Tibial artery (tissue), 4 donors: ENCODE measurements at regions not wholly inside any gene's neighbourhood (a gene's known extent, or its start where the extent isn't known, plus 50 kb on each side); places are given as distances from the start of the nearest gene placed in this dataset.
"Not testable (repeated sequence)": the region's sequence is repeated elsewhere in the genome, so short reads cannot be mapped to it uniquely, and the experiment has no call there.

Experiments used
- DNase-seq, 2 donors: peaks; one replicate each; pipeline ENCODE4 v3.0.0-alpha.2; 2019
- H3K27ac ChIP-seq, 2 donors: fragments of 200-600 bp; sonication (generic) in 1 of 2; 1 replicate in 1 of 2; 2 replicates in 1 of 2; pipeline ENCODE4 v1.5.1; 2018 to 2019; ENCODE audit warnings: mild to moderate bottlenecking in 1 of 2
- H3K27me3 ChIP-seq, 2 donors: fragments of 200-600 bp; sonication (generic) in 1 of 2; one replicate each; pipeline versions ENCODE4 v1.5.1 to v1.6.0; 2016 to 2019
- H3K36me3 ChIP-seq, 3 donors: fragments of 200-600 bp; sonication (generic) in 2 of 3; one replicate each; pipeline ENCODE4 v1.5.1; 2016 to 2019; ENCODE audit warnings: mild to moderate bottlenecking in 2 of 3
- H3K4me1 ChIP-seq, 4 donors: fragments of 200-600 bp; sonication (generic) in 2 of 4; 1 replicate in 3 of 4; 2 replicates in 1 of 4; pipeline ENCODE4 v1.5.1; 2016 to 2019
- H3K4me3 ChIP-seq, 2 donors: fragments of 200-600 bp; sonication (generic) in 1 of 2; 1 replicate in 1 of 2; 2 replicates in 1 of 2; pipeline ENCODE4 v1.5.1; 2018 to 2019; ENCODE audit warnings: mild to moderate bottlenecking in 2 of 2
- H3K9me3 ChIP-seq, 3 donors: fragments of 200-600 bp; sonication (generic) in 1 of 3; one replicate each; pipeline ENCODE4 v1.5.1; 2016 to 2019
- intact Hi-C: fragments of 100-400 bp; cut with DNase I; formaldehyde crosslinking; loops from one replicate; pipeline ENCODE4 v1.15.0; 2023; ENCODE audit warnings: low total_unique reads
- TF ChIP-seq, protein P1 (sequence below), 2 experiments: fragments of 200-600 bp in 1 of 2; fragments of 450-650 bp in 1 of 2; IDR thresholded peaks; one replicate each; pipeline ENCODE4 v1.5.1; 2017 to 2019; ENCODE audit warnings: antibody characterized with exemption in 2 of 2, mild to moderate bottlenecking in 1 of 2, moderate library complexity in 1 of 2

DNA sequence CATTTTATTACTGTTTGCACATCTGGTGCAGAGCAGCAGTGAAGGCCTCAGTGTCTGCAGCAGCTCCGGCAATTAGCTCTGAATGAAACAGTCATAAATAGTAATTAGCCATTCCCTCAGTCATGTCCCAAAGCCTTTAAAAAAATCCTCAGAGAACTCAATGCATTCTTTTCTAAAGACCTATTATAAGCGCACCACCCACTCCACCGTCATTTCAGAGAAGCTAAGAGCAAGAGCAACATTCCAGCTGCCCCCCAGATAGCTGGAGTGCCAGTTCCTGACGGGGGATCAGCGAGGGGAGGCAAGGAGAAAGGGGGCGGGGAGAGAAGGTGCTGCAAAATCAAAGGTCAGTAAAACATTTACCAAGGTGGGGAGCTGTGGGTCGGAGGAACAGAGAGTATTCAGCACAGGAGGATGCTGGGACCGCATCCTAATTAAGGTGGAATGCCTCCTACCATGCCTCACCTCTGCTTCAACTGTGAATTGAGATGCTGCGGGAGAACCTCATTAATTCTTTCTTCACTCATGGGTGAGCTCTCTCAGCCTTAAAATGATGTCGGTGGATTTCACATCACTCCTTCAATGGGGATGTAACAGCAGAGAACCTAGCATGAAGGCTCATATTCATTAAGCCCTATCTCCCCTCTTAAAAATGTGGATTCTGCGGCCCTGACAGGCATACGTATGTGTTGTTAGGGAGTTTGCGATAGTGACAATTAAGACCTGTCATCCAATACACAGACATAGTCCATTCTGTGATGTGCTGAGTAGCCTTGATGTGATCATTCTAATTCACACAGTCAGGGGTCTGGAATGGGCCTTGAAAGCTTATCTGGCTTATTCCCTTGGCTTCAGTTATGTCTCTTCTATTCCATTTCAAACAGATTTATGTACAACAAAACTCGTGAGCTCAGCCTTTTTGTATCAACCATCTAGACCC, 469.5 kb upstream of the NRSN1 start:
- Histone ChIP-seq H3K27me3 (no peaks in the 10 kb centered on the region), H3K9me3 (no peaks in the 10 kb centered on the region), H3K36me3 (no peaks in the 10 kb centered on the region), H3K27ac (no peak overlapping the region), H3K4me1 (no peaks in the 10 kb centered on the region), H3K4me3 (no peak overlapping the region)
- intact Hi-C loops = no loop called here
- no peak for DNase-seq
- TF ChIP-seq, protein P1, sequence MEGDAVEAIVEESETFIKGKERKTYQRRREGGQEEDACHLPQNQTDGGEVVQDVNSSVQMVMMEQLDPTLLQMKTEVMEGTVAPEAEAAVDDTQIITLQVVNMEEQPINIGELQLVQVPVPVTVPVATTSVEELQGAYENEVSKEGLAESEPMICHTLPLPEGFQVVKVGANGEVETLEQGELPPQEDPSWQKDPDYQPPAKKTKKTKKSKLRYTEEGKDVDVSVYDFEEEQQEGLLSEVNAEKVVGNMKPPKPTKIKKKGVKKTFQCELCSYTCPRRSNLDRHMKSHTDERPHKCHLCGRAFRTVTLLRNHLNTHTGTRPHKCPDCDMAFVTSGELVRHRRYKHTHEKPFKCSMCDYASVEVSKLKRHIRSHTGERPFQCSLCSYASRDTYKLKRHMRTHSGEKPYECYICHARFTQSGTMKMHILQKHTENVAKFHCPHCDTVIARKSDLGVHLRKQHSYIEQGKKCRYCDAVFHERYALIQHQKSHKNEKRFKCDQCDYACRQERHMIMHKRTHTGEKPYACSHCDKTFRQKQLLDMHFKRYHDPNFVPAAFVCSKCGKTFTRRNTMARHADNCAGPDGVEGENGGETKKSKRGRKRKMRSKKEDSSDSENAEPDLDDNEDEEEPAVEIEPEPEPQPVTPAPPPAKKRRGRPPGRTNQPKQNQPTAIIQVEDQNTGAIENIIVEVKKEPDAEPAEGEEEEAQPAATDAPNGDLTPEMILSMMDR (IDR thresholded peaks at IDR 0.05) = no peak

DNA sequence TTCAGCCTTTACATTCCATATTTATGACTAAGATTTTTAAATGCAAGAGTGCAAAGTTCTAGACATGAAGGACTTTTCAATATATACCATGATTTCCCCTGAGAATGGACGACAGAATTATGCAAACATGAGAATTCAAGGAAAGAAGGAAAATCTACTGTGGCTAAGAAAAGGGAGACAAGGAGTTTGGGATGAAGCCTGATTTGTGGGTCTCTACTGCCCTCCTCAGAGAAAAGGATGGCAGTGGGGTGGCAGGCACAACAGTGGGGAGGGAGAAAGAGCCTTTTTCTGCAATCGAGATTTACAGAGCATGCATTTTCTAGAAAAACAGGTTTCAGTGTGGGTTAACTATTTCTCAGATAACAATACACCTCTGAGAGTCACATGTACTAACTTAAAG, 466.9 kb upstream of the NRSN1 start:
- H3K9me3 ChIP-seq = no peaks in the 10 kb centered on the region
- no peak overlapping the region for H3K4me3 ChIP-seq
- TF ChIP-seq, protein P1 (IDR thresholded peaks at IDR 0.05) = no peak
- no peak overlapping the region for H3K27ac ChIP-seq
- H3K36me3 ChIP-seq = no peaks in the 10 kb centered on the region
- DNase-seq = no peak
- no peaks in the 10 kb centered on the region for H3K27me3 ChIP-seq
- intact Hi-C loops = no loop called here
- no peaks in the 10 kb centered on the region for H3K4me1 ChIP-seq

DNA sequence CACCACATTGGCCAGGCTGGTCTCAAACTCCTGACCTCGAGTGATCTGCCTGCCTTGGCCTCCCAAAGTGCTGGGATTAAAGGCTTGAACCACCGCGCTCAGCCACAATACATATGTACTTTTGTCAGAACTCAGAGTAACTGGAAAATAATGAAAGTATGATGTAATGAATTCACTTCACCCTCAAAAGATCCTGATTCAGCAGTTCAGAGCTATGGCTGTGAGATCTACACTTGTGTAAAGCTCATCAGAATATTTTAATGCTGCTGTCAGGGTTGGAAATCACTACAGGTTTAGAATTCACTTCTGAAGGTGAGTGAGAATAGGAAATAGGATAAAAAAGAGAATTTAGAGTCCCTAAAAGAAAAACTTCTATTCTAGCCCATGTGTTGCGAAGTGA, 464.5 kb upstream of the NRSN1 start:
- no peaks in the 10 kb centered on the region for H3K4me1 ChIP-seq
- H3K36me3 ChIP-seq = no peaks in the 10 kb centered on the region
- H3K27me3 ChIP-seq = no peaks in the 10 kb centered on the region
- intact Hi-C loops = no loop called here
- H3K9me3 ChIP-seq = no peaks in the 10 kb centered on the region
- no peak overlapping the region for H3K27ac ChIP-seq
- DNase-seq = no peak
- TF ChIP-seq, protein P1 (IDR thresholded peaks at IDR 0.05) = no peak
- H3K4me3 ChIP-seq = no peak overlapping the region

DNA sequence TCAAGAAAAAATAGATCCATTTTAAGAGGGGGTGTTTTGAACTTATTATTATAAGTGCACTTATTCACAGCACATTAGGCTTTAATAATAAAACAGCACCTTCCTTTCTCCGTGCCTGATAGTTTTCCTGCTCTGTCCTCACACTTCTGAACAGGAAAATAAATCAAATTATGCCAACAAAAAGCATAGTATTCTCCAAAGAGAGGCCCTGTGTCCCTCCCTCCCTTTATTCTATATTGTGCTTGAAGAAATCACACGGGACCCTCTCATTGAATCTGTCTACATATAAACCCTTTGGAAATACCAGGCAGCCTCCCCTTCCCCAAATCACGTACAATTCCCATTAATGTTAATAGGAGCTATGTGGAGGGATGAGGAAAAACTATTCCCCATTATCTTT, 462.9 kb upstream of the NRSN1 start:
- Histone ChIP-seq H3K27ac (no peak overlapping the region), H3K27me3 (no peaks in the 10 kb centered on the region)

DNA sequence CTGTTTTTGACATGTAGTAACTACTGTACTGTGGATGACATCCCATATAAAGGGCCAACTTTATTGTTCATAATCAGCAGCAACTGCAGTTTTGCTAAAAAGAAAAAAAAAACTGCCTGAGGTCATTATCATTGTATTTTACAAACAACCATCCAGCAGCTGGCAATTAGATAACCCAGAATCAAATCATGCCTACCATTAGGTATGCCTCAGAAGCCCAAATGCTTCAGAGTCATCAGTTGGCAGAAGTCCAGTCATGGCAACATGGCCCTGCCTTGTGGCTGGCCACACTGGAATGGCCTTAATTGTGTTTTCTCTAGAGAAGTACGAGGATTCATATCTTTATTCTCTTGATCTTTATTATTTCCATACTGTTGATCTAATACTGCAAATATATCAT, 462.4 kb upstream of the NRSN1 start:
- intact Hi-C loops = no loop called here
- Histone ChIP-seq H3K27me3 (no peaks in the 10 kb centered on the region), H3K27ac (no peak overlapping the region), H3K36me3 (no peaks in the 10 kb centered on the region), H3K4me3 (no peak overlapping the region), H3K4me1 (no peaks in the 10 kb centered on the region), H3K9me3 (peaks cover 0 to 5% (median 0%) of the 10 kb centered on the region in 3 donors)
- TF ChIP-seq, protein P1 (IDR thresholded peaks at IDR 0.05) = no peak
- DNase-seq = no peak

More for the DNA sequence above, 462.9 kb upstream of the NRSN1 start:
- intact Hi-C loops = no loop called here
- Histone ChIP-seq H3K4me1 (no peaks in the 10 kb centered on the region), H3K36me3 (no peaks in the 10 kb centered on the region), H3K4me3 (no peak overlapping the region), H3K9me3 (peaks cover 0 to under 1% (median 0%) of the 10 kb centered on the region in 3 donors)
- DNase-seq = no peak
- TF ChIP-seq, protein P1 (IDR thresholded peaks at IDR 0.05) = no peak

DNA sequence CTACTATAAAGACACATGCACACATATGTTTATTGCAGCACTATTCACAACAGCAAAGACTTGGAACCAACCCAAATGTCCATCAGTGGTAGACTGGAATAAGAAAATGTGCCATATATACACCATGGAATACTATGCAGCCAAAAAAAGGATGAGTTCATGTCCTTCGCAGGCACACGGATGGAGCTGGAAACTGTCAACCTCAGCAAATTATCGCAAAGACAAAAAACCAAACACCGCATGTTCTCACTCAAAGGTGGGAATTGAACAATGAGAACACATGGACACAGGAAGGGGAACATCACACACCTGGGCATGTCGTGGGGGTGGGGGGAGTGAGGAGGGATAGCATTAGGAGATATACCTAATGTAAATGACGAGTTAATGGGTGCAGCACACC, 460.1 kb upstream of the NRSN1 start:
- H3K27me3 ChIP-seq, DNase-seq, H3K4me3 ChIP-seq, H3K27ac ChIP-seq, H3K4me1 ChIP-seq, H3K36me3 ChIP-seq, H3K9me3 ChIP-seq, intact Hi-C loops: not testable (repeated sequence)
